NCI-H1417 (cell line): ENCODE measurements at regions not wholly inside any gene's neighbourhood (a gene's known extent, or its start where the extent isn't known, plus 50 kb on each side); places are given as distances from the start of the nearest gene placed in this dataset.

Source experiments
- DNase-seq, 3 experiments: peaks; one replicate each; lab custom pipeline; 2025; lab: John Stamatoyannopoulos, UW

DNA sequence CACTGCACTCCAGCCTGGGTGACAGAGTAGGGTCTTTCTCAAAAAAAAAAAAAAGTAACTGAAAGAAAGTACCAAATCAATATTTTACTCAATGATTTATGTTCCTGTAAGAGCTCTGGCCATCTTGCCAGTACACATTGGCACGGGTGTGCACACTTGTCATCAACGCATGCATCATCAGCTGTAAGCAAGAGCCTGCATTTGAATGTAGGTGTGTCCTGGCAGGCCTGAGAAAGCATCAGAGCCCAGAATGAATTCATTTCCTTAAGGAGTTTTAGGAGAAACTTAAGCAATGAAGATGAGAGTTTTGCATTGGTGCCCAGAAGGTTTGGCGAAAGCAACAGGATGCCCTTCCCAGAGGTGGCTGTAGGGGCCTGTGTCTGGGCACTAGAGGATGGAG, 88.5 kb upstream of the FZD10 start:
- no peak for DNase-seq

DNA sequence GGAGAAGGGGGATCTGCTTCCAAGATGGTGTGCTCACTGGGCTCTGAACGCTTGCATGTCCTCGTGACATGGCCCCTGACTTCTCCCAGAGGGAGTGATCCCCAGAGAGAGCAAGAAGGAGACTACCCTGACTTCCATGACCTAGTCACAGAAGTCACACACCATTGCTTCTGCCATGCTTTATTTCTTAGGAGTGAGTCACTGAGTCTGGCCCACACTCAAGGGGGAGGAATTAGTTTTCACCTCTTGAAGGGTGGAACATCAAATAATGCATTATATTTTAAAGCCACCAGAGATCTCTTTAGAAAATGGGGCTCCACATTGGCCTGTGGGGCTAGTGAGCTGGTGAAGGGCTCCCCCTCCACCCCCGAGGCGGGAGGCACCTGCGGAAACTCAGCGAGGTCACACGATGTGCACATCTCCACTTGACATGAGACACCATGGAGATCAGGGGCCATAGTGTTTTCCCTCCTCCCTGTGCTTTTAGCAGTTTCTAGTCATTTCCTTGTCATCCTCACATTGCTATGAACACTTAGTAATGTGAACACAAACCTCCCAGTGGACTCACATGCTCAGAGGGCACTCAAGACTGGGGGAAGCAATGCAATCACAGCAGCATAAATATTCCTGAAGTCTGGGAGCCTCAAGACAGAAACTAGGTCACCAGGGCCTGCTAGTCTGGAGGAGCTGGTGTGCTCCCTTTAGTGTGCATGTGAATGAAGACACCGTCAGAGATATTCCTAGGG, 87.4 kb upstream of the FZD10 start:
- DNase-seq = no peak

DNA sequence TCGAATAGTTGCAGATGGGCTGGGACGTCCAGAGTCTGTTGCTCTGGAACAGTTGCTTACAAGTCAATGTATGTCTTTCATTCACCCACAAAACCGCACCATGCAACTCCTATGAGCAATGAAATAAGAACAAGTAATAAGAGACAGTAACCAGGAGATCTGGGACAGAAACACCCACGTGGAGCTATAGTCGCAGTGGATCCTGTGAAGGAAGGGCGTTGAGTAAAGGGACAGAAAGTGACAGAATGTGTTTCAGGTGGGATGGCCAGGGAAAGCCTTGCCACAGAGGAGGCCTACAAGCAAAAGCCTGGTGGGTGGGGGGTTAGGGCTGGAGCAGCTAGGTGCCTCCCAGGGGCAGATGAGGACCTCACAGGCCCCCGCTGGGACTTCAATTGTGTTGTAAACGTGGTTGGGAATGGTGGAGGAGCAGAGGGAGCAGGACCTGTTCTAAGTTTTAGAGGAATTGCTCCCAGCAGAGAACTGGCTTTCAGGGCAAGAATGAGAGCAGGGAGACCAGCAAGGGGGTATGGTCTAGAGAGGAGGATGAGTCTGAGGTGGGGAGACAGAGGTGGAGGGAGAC, 86.7 kb upstream of the FZD10 start:
- DNase-seq = no peak

GRCh38 chr12:130076126-130076525, 86.1 kb upstream of the FZD10 start:
- DNase-seq = no peak

DNA sequence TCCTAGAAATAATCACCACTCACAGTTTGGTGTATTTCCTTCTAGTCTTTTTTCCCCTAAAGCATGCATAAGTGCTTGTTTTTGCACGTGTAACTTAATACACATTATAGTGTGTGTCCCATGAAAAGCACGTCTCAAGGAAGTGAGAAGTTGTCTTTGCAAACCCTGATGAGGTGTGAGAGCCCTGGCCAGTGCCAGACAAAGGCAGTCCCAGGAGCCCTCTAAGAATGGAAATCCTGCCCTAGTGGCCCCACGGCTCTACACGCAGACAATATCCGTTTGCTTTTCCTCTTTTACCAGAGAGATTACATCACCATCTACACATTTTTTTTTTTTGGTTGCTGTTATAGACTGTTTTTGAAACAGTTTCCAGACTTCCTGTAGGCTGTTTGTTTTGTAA, 85.5 kb upstream of the FZD10 start:
- no peak for DNase-seq

DNA sequence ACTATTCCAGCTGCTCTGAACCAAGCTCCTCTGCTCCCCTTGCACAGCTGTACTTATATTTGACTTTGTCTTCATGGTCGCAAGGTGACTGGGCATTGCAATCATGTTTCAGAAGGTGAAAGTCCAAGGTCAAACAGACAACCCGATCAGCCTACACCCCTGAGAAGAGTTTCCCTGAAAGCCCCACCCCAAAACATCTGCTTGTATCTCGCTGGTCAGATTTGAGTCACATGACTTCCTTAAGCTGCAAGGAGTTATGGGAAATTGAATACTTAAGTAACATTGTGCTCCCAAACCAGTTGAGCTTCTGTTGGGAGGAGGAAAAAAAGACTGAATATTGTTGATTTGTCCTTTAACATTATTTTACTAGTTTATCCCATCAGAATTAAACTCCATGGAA, 83.4 kb upstream of the FZD10 start:
- no peak for DNase-seq

GRCh38 chr12:130079279-130079678, 83.0 kb upstream of the FZD10 start:
- no peak for DNase-seq

DNA sequence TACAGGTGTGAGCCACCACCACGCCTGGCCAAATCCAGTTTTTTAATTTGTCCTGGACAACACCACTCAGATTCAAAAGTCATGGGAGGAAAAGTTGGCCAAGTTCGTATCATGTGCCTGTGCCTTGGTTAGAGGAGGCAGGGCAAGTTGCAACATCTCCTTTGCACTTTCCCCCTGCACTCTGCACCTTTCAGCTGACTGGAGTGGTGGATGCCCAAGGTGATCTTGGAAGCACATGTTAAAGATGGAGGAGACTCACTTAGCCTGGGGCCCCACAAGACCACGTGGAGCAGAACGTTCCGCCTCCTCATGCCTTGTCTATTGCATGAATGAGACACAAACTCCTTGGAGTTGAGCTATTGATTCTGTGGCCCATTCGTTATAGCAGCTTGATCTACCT, 82.1 kb upstream of the FZD10 start:
- DNase-seq = no peak

- DNase-seq = no peak
Measured at GRCh38 chr12:130081117-130081805, 81.0 kb upstream of the FZD10 start.

GRCh38 chr12:130083002-130083401, 79.3 kb upstream of the FZD10 start:
- no peak for DNase-seq

- DNase-seq = no peak
Measured at GRCh38 chr12:130083734-130084133, 78.5 kb upstream of the FZD10 start.

DNA sequence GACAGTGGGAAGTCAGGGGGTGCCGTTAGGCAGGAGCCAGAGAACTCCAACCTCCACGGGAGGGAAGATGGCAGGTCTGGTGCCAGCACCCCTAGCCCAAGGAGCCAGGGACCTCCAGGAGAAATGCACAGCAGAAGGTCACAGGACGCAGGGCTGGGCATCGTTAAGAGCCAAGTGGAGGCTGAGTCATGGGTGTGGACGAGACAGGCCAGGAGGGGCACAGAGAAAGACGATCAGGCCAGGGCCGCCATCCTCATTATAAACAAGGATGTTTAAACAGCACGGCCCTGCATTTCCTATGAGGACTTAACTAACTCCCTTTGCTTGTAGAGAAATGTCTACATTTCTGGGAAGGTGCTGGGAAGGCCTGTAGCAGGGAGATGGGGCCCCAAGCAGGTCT, 77.9 kb upstream of the FZD10 start:
- no peak for DNase-seq

- DNase-seq = no peak
Measured at GRCh38 chr12:130086248-130086647, 76.0 kb upstream of the FZD10 start.

DNA sequence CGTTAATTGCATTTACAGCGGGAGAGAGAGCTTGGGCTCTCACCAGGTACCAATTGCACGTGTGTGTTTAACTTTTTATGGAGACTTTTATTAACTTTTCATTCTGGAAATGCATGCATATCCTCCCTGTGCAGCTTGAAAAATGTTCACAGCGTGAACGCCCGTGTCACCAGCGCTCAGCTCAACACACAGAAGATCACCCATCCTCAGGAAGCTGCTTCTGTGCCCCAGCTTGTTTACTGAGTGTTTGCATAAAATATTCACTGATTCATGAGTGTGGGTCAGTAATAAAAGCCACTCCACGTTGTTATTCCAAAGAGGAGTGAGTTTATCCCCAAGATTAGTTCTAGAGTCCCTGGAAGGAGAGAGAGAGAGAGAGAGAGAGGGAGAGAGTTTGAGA, 75.5 kb upstream of the FZD10 start:
- DNase-seq = peak in 1 of 3 experiments; percentile 42

- no peak for DNase-seq
Measured at GRCh38 chr12:130087222-130087621, 75.0 kb upstream of the FZD10 start.

GRCh38 chr12:130088504-130088903, 73.8 kb upstream of the FZD10 start:
- DNase-seq = no peak

- DNase-seq = no peak
Measured at GRCh38 chr12:130090542-130090941, 71.7 kb upstream of the FZD10 start.

DNA sequence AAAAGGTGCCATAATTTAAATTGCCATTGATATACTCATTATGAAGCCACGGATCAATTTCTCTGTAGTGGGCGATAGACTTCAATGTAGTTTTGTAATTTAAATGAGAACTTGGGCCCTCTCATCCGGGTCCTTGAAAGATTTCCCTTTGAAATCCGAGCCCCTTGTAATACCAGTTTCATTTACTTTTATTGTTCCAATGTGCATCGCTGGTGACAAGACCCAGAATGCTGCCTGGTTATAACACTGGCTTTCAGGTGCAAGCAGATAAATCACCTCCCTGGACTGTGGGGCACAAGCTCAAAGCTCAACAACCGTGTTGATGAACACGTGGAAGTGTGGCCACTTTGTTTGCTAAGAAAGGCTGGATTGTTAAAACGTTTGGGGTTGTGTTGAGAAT, 68.9 kb upstream of the FZD10 start:
- no peak for DNase-seq

- DNase-seq = no peak
Measured at GRCh38 chr12:130097342-130097741, 64.9 kb upstream of the FZD10 start.

DNA sequence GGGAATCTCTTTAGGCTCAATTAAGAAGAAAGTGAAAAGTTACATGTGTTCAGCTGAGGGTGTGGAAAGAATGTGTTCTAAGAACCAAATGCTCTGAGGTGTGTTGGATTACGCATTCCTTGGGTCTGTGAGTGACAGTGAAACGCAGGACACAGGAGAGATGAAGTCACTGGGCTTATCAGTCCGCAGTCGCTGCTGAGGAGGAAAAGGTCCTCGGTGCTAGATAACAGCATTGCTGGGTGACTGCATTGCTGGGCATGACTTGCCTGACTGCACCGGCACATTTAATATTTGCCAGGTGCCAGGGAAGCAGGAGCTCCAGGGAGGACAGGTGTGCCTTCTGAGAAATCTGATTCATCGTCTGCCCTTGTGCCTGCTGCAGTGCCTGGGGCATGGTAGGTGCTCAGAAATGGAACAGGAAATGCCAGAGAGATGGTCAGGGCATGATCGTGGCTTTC, 64.4 kb upstream of the FZD10 start:
- DNase-seq = peak in 1 of 3 experiments; percentile 32

DNA sequence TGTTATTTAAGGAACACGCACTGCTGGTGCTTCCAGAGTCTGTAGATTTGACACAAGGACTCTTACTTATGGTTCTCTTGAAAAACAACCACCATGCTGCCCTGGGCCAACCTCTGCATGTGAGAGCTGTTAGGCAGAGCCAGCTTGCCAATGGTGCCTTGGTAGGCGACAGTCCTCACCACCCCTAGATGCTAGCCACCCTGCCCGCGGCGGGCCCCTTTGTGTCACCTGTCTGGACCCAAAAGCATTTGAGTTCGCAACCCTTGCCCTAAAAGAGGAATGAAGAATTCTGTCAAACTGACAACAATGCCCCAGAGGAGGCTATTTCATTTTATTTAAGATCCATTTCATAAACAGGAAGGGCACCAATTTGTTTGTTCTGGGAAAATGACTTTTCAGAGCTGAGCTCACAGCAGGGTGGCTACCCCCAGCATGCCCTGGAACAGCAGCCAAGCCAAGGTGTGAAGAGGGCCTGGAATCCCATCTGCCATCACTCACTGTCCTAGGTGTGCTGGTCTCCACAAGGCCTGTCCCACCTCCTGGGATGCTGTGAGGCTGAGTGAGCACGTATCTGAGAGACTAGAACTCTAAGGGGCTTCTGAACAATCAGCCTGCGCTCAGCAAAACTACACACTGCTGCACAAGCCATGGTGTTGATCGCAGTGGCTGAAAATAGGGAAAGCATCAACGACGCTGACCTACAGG, 63.8 kb upstream of the FZD10 start:
- DNase-seq = no peak

DNA sequence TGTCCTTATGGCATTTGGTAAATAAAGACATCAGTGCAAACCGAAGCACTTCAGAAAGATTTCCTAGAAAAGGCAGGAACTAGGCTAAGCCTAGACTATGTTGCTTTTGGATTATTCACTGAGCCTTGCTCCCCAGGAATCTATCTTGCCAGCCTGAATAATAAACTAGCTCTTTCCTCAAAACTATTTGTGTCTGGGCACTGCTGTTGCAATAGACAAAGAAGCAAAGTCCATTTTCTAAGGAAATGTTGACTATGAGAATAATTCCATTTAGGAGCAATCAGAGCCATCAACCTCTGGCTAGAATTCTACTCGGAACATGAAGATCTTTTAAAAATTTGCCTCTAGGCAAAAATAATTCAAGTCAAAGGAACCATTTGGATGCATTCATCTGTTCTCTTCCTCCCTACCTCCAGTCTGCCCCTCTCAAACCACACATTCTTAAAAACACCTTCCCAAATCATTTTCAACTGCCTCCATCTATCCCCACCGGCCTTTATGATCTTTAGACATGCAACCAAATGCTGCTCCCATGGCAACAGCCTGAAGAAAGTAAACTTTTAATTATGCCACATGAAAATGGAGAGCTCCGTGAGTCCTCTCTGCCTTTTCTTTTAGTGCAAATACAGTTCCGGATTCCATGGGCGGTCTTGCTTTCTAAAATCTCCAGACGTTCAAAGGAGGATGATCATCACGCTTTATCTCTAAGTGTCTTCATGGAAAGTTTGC, 61.5 kb upstream of the FZD10 start:
- DNase-seq = no peak
